ENCODE measurements at regions not wholly inside any gene's neighbourhood (a gene's known extent, or its start where the extent isn't known, plus 50 kb on each side); places are given as distances from the start of the nearest gene placed in this dataset.

DNA sequence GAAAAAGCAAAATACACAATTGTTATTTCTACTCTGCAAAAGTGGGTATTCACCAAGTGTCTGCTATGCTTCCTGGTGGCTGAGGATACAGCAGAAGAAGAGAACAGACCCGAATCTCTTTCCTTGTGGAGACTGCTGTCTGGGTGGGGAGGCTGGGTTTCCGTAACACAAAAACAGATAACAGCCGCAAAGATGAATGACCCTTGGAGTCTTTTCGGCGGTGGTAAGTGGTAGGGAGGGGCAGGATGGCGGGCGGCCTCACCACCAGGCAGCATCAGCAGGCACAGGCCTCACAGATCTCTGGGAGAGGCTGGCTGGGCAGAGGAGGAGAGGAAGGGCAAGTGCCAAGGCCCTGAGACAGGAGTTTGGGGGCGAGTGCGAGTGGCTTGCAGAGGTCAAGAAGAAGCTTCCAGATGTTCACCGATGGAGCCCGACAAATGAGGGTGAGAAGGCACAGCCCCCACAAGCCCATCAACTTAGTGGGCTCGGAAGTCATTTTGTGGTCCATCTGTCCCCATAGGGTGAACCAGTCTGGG is 164.2 kb downstream of the RHOU start:
- Mint-ChIP-seq H3K36me3 (ENCODE audit: low read depth) (no peaks in the 10 kb centered on the region), H3K4me1 (ENCODE audit: low read depth) (no peaks in the 10 kb centered on the region), H3K27ac (no peak overlapping the region), H3K4me3 (no peak overlapping the region), H3K27me3 (ENCODE audit: low read depth) (peaks cover 11% of the 10 kb centered on the region), H3K9me3 (no peaks in the 10 kb centered on the region)

DNA sequence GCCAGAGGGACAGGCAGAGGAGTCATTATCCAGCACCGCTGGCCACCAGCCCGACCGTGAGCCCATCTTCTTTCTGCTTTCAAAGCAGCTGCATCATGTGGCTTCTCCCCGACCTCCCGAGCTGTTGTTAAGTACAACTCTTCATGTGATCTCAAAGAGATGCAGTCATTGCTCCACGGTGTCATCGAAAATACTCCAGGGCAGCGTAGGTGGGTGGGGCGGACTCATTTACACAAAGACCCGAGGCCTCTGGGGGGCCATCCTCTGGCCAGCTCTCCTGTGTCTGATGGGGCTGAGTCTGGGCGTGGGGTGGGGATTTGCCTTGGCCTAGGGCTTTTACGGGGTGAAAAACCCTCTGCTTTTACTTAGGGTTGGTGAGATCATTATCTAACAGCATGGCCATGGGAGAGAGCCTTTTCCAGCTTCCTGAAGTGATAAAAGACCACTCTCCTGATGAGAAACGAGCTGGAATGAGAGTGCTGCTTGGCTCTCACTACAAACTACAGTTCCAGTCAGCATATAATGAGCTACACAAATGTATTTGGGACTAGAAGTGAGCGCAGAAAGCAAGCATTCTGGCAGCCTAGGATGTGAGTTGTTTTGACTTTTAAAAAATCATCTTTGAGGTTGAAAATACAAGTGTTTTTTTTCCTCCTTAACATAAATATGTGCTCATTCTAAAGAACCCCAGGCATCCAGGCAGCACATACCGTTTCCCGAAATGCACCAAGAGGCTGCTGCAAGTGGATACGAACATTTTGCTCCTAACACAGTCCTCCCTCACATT is 165.0 kb downstream of the RHOU start:
- H3K9me3 Mint-ChIP-seq, result no peaks in the 10 kb centered on the region
- no peak overlapping the region for H3K27ac Mint-ChIP-seq
- no peak overlapping the region for H3K4me3 Mint-ChIP-seq
- no peaks in the 10 kb centered on the region for H3K36me3 Mint-ChIP-seq (ENCODE audit: low read depth)
- peaks cover 11% of the 10 kb centered on the region for H3K27me3 Mint-ChIP-seq (ENCODE audit: low read depth)
- H3K4me1 Mint-ChIP-seq (ENCODE audit: low read depth), result no peaks in the 10 kb centered on the region

- Mint-ChIP-seq H3K36me3 (ENCODE audit: low read depth) (no peaks in the 10 kb centered on the region), H3K27me3 (ENCODE audit: low read depth) (peaks cover 14% of the 10 kb centered on the region), H3K4me3 (no peak overlapping the region), H3K27ac (no peak overlapping the region), H3K9me3 (no peaks in the 10 kb centered on the region), H3K4me1 (ENCODE audit: low read depth) (no peaks in the 10 kb centered on the region)
These were observed 165.7 kb downstream of the RHOU start for GRCh38 chr1:228900886-228901392.

- no peaks in the 10 kb centered on the region for H3K36me3 Mint-ChIP-seq (ENCODE audit: low read depth)
These were observed 166.8 kb downstream of the RHOU start for GRCh38 chr1:228901936-228902681.

DNA sequence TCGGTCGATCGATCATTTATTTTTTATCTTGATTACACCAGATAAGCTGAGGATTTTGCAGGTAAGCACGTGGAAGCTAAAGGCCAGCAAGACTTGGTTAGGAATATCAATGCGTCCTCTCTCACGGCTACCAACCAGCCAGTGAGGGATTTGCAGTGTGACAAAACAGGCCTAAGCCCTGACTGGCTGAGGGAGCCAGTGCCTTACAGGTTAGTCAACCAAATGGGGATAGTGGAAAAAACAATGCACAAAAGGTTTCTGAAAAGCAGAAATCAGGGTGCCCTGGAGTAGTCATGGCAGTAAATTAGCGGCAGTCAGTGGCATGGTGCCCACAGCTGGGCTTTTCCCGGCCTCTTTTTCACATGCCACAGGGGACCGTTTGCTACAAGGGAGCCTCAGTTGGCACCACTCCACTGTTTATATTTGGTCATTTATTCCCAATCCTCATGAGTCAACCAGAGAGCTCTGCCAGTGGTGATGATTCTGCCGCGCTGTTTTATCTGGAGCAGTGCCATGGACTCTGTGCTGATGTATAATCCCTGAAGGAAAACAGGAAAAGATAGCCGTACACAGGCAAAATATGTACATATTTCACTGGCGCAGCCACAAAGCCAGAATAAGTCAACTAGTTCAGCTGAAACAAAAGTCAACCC is 167.6 kb downstream of the RHOU start:
- Mint-ChIP-seq H3K27me3 (ENCODE audit: low read depth) (peaks cover 26% of the 10 kb centered on the region), H3K27ac (no peak overlapping the region), H3K4me1 (ENCODE audit: low read depth) (no peaks in the 10 kb centered on the region), H3K9me3 (no peaks in the 10 kb centered on the region), H3K4me3 (no peak overlapping the region), H3K36me3 (ENCODE audit: low read depth) (no peaks in the 10 kb centered on the region)

More at GRCh38 chr1:228901936-228902681, 166.8 kb downstream of the RHOU start:
- H3K27ac Mint-ChIP-seq, result no peak overlapping the region
- H3K9me3 Mint-ChIP-seq, result no peaks in the 10 kb centered on the region
- no peak overlapping the region for H3K4me3 Mint-ChIP-seq
- no peaks in the 10 kb centered on the region for H3K4me1 Mint-ChIP-seq (ENCODE audit: low read depth)
- H3K27me3 Mint-ChIP-seq (ENCODE audit: low read depth), result peaks cover 23% of the 10 kb centered on the region

DNA sequence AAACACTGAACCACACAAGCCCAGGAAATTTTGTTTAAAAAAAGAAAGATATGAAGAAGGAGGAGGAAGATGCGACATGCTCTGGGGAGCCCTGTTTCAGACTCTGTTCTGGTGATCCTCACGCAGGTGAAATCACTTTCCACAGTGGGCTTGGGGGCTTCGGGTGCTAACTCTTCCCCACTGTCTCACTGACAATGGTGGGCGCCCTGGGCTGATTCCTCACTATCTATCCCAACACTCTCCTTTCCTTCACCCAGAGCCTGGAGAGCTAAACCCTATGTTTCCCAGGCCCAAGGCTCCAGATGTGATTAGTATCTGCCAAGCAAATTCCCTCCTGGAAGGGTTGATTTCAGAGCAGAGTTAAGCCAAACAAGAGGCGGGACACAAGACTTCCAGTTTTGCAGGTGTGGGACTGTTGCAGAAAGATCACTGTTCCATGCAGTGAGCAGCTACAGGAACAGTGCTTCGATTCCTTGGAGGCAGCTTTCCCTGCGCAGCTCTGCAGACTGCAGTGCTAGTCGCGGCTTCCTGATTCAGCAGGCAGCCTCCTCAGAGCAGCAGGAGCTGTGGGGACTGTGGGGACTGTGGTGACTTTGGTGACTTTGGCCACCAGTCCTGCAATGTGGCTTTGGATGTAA is 168.3 kb downstream of the RHOU start:
- H3K27me3 Mint-ChIP-seq (ENCODE audit: low read depth), result peaks cover 26% of the 10 kb centered on the region
- H3K4me3 Mint-ChIP-seq, result no peak overlapping the region
- no peak overlapping the region for H3K27ac Mint-ChIP-seq
- no peaks in the 10 kb centered on the region for H3K4me1 Mint-ChIP-seq (ENCODE audit: low read depth)
- no peaks in the 10 kb centered on the region for H3K9me3 Mint-ChIP-seq
- no peaks in the 10 kb centered on the region for H3K36me3 Mint-ChIP-seq (ENCODE audit: low read depth)

DNA sequence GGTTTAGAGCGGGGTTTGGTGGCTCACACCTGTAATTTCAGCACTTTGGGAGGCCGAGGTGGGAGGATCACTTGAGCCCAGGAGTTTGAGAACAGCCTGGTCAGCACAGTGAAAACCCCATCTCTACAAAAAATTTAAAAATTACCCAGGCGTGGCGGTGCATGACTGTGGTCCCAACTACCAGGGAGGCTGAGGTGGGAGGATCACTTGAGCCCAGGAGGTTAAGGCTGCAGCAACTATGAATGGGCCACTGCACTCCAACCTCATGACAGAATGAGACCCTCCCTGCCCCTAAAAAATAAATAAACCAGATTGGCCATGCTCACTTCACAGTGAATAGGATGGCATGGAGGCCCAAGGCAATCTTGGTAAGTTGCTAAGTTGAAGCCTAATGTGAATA is 168.9 kb downstream of the RHOU start:
- no peak overlapping the region for H3K27ac Mint-ChIP-seq
- no peak overlapping the region for H3K4me3 Mint-ChIP-seq
- H3K36me3 Mint-ChIP-seq (ENCODE audit: low read depth), result no peaks in the 10 kb centered on the region
- peaks cover 26% of the 10 kb centered on the region for H3K27me3 Mint-ChIP-seq (ENCODE audit: low read depth)
- no peaks in the 10 kb centered on the region for H3K4me1 Mint-ChIP-seq (ENCODE audit: low read depth)
- no peaks in the 10 kb centered on the region for H3K9me3 Mint-ChIP-seq

DNA sequence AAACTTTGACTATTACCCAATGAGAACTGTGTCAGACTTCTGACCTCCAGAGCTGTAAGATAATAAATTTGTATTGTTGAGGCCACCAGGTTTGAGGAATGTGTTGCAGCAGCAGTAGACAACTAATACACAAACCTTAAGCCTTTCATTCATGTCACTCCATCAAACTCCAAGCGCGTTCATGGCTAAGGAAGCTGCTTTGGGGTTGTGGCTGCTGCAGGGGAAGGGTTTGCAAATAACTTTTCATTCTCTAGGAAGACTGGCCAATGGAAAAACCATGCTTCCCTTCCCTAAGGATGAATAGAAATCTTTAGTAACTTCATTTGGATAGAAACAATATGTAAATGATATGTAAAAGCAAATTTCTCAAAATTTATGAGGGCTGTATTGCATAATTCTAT is 170.4 kb downstream of the RHOU start:
- H3K36me3 Mint-ChIP-seq (ENCODE audit: low read depth), result no peaks in the 10 kb centered on the region
- H3K27ac Mint-ChIP-seq, result no peak overlapping the region
- H3K4me3 Mint-ChIP-seq, result no peak overlapping the region
- no peaks in the 10 kb centered on the region for H3K4me1 Mint-ChIP-seq (ENCODE audit: low read depth)
- peaks cover 24% of the 10 kb centered on the region for H3K27me3 Mint-ChIP-seq (ENCODE audit: low read depth)
- no peaks in the 10 kb centered on the region for H3K9me3 Mint-ChIP-seq

GRCh38 chr1:228906223-228906860 is 171.1 kb downstream of the RHOU start:
- Mint-ChIP-seq H3K4me1 (ENCODE audit: low read depth) (no peaks in the 10 kb centered on the region), H3K27me3 (ENCODE audit: low read depth) (peaks cover 20% of the 10 kb centered on the region), H3K27ac (peak overlapping the region; percentile 11), H3K36me3 (ENCODE audit: low read depth) (no peaks in the 10 kb centered on the region), H3K4me3 (no peak overlapping the region), H3K9me3 (no peaks in the 10 kb centered on the region)

DNA sequence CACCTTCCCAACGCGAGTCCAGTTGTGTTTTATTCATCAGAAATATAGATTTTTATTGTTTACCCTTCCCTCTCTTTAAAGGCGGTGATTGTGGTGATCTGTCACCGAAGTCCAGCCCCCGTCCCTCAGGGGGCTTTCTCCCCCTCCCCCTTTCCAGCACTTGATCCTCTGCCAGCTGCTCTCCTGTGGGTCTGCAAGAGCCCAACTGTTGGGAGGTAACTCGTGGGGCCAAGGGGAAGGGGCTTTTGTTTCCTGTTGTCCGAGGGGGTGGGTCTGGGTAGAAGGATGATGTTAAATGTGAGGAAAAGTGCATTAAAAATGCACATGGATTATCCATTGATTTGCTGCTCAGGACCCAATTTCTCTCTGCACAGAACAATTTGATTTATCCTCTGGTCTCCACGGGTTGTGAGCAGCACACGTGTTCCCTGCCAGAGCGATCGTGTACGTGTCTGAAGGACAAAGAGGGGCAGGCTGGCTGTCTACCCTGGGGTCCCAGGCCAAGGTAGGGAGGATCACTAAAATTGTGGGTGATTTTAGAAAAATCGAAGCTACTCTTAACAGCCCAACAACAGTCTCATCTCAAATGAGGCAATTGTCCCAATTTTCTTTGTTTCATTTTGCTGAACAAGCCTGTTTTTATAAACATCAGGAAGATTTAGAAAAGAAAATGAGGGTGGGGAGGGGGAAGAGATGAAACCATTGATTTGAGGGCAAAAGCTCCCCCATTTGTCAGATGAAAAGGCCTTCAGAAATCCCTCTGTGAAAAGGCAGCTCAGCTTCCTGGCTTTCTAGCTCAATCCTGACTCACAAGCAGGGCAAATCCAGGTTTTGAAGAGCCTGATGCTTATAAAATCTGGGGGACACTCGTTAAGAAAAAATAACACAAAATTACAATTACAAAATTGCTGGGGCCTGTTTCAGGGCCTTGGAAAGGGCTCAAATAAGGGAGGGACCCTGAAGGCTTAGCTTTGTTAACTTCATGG is 176.2 kb downstream of the RHOU start:
- no peak overlapping the region for H3K4me3 Mint-ChIP-seq
- H3K27me3 Mint-ChIP-seq (ENCODE audit: low read depth), result peaks cover 9% of the 10 kb centered on the region

DNA sequence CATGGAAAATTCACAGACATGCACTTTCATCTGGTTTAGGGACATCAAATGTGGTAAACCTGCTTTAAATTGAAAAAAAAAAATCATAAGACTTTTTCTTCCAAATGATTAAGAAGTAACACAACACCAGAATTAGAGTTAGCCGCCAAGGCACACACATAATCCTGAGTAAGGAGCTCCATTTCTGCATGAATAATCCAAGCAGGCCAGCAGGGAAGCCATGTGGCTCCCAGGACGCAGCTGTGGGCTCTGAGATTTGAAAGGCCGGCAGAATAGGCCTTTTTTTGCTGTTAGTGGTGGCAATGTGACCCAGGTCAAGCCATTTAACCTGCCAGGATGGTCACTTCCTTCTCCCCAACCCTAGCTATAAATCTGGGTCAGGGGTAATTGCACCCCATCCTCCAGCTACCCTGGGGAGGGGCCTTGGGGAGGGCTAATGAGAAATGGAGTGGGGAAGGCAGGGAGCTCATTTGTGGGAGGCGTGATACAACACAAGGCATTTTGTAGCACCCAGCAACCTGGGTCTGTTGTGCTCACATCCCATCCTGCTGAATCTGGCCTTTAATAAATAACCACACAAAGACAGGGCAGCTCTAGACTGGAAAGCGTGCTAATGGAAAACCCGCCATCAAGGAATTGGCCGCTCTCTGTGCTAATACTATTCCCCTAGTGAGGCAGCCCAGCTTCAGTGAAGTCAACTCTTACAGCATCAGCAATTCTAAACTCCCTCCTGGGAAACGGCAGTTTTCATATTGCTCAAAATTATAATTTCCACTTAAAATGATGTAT is 178.5 kb downstream of the RHOU start:
- Mint-ChIP-seq H3K27me3 (ENCODE audit: low read depth) (peaks cover 3% of the 10 kb centered on the region), H3K4me3 (no peak overlapping the region), H3K4me1 (ENCODE audit: low read depth) (no peaks in the 10 kb centered on the region), H3K9me3 (peaks cover 3% of the 10 kb centered on the region), H3K36me3 (ENCODE audit: low read depth) (peaks cover 2% of the 10 kb centered on the region), H3K27ac (no peak overlapping the region)

More for the DNA sequence above, 176.2 kb downstream of the RHOU start:
- Mint-ChIP-seq H3K27ac (no peak overlapping the region), H3K4me1 (ENCODE audit: low read depth) (no peaks in the 10 kb centered on the region), H3K9me3 (peaks cover 3% of the 10 kb centered on the region), H3K36me3 (ENCODE audit: low read depth) (peaks cover 2% of the 10 kb centered on the region)

GRCh38 chr1:228914700-228915099 is 179.4 kb downstream of the RHOU start:
- H3K9me3 Mint-ChIP-seq, result peaks cover 3% of the 10 kb centered on the region
- H3K27ac Mint-ChIP-seq, result no peak overlapping the region

More at GRCh38 chr1:228914700-228915099, 179.4 kb downstream of the RHOU start:
- Mint-ChIP-seq H3K4me1 (ENCODE audit: low read depth) (no peaks in the 10 kb centered on the region), H3K27me3 (ENCODE audit: low read depth) (peaks cover 2% of the 10 kb centered on the region), H3K4me3 (no peak overlapping the region), H3K36me3 (ENCODE audit: low read depth) (peaks cover 2% of the 10 kb centered on the region)
